GM12873 (cell line): ENCODE measurements at regions not wholly inside any gene's neighbourhood (a gene's known extent, or its start where the extent isn't known, plus 50 kb on each side); places are given as distances from the start of the nearest gene placed in this dataset.

Experiments used
- CTCF ChIP-seq: IDR thresholded peaks from 2 replicates; pipeline ENCODE4 v1.5.1; 2012; ENCODE audit warnings: low read depth, mild to moderate bottlenecking, moderate library complexity, low read length, control low read depth; ENCODE audit not compliant: insufficient read depth; ENCODE audit errors: missing control alignments

GRCh38 chr3:117567382-117567781, 857.8 kb downstream of the TUSC7 start:
- TF ChIP-seq CTCF = no peak

GRCh38 chr3:117567906-117568305, 858.3 kb downstream of the TUSC7 start:
- TF ChIP-seq CTCF = no peak

- TF ChIP-seq CTCF = no peak
Observed at GRCh38 chr3:117572786-117573185, 863.2 kb downstream of the TUSC7 start.

DNA sequence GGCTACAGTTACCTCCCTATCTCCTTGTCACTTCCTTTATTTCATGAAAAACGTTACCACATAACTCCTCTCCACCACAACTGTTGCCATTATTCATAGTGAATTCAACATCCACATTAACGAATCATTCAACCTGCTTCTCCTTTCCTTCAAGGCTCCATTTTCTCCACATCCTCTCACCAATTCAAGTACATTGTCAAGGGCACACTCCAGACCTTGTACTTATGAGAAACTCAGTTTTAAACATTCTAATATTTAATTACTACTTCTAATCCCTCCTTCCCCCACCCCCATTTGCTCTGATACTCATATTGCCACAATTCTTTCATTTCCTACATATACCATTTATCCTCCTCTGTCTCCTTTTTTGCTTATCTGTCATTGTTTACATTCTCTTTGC, 871.2 kb downstream of the TUSC7 start:
- TF ChIP-seq CTCF = no peak

GRCh38 chr3:117586161-117586560, 876.6 kb downstream of the TUSC7 start:
- no peak for TF ChIP-seq CTCF

DNA sequence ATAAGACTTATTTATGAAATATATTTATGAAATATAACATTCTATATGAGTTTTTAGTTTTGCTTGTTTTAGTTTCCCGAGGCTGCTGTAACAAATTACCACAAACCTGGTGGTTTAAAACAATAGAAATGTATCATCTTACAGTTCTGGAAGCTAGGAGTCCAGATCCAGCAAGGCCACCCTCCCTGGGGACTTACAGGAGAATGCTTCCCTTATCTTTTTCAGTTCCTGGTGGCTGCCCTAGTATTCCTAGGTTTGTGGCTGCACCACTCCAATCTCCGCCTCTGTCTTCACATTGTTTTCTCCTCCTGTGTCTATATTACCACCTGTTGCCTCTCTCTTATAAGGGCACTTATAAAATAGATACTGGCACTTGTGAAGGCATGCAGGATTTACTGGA, 877.8 kb downstream of the TUSC7 start:
- no peak for TF ChIP-seq CTCF

GRCh38 chr3:117589454-117589853, 879.9 kb downstream of the TUSC7 start:
- TF ChIP-seq CTCF = no peak
